GM19395 (cell line): ENCODE measurements at regions not wholly inside any gene's neighbourhood (a gene's known extent, or its start where the extent isn't known, plus 50 kb on each side); places are given as distances from the start of the nearest gene placed in this dataset.

Source experiments
- ATAC-seq: cut with Tn5 transposase; IDR thresholded peaks from one replicate; pipeline ENCODE4 v1.9.1; 2021; ENCODE audit warnings: mild to moderate bottlenecking, moderate library complexity; ENCODE audit not compliant: unreplicated experiment

- ATAC-seq, result no peak
These were observed 373.4 kb upstream of the IRX4 start for GRCh38 chr5:2255915-2256690.

- ATAC-seq, result no peak
These were observed 372.4 kb upstream of the IRX4 start for GRCh38 chr5:2254880-2255750.

- ATAC-seq, result no peak
These were observed 371.7 kb upstream of the IRX4 start for GRCh38 chr5:2254406-2254805.

GRCh38 chr5:2253040-2253975, 370.6 kb upstream of the IRX4 start:
- no peak for ATAC-seq

- ATAC-seq, result no peak
These were observed 369.0 kb upstream of the IRX4 start for GRCh38 chr5:2251751-2252150.

- no peak for ATAC-seq
These were observed 368.6 kb upstream of the IRX4 start for GRCh38 chr5:2251298-2251697.

GRCh38 chr5:2250365-2250950, 367.7 kb upstream of the IRX4 start:
- no peak for ATAC-seq

- no peak for ATAC-seq
These were observed 366.7 kb upstream of the IRX4 start for GRCh38 chr5:2249442-2249841.

GRCh38 chr5:2249026-2249425, 366.3 kb upstream of the IRX4 start:
- ATAC-seq, result no peak

GRCh38 chr5:2242539-2242938, 359.8 kb upstream of the IRX4 start:
- ATAC-seq, result no peak

- ATAC-seq, result no peak
These were observed 359.1 kb upstream of the IRX4 start for GRCh38 chr5:2241842-2242241.

GRCh38 chr5:2240118-2240904, 357.6 kb upstream of the IRX4 start:
- no peak for ATAC-seq

- ATAC-seq, result no peak
These were observed 356.6 kb upstream of the IRX4 start for GRCh38 chr5:2239201-2239910.

GRCh38 chr5:2238732-2239131, 356.0 kb upstream of the IRX4 start:
- ATAC-seq, result no peak

- no peak for ATAC-seq
These were observed 344.7 kb upstream of the IRX4 start for GRCh38 chr5:2227433-2227832.

GRCh38 chr5:2224689-2225088, 342.0 kb upstream of the IRX4 start:
- ATAC-seq, result no peak

GRCh38 chr5:2223303-2223702, 340.6 kb upstream of the IRX4 start:
- no peak for ATAC-seq

- ATAC-seq, result no peak
These were observed 339.7 kb upstream of the IRX4 start for GRCh38 chr5:2222246-2222992.

GRCh38 chr5:2221450-2221849, 338.7 kb upstream of the IRX4 start:
- no peak for ATAC-seq
